GM18505 (cell line): ENCODE measurements at regions not wholly inside any gene's neighbourhood (a gene's known extent, or its start where the extent isn't known, plus 50 kb on each side); places are given as distances from the start of the nearest gene placed in this dataset.
"Not testable (repeated sequence)": the region's sequence is repeated elsewhere in the genome, so short reads cannot be mapped to it uniquely, and the experiment has no call there.

Experiments
- ATAC-seq: cut with Tn5 transposase; IDR thresholded peaks from one replicate; pipeline ENCODE4 v1.9.1; 2021; ENCODE audit not compliant: unreplicated experiment
- POLR2A ChIP-seq: IDR thresholded peaks from 4 replicates; pipeline ENCODE4 v1.6.1; 2011; ENCODE audit warnings: borderline replicate concordance; ENCODE audit not compliant: insufficient read depth, insufficient read length; ENCODE audit errors: extremely low read depth

DNA sequence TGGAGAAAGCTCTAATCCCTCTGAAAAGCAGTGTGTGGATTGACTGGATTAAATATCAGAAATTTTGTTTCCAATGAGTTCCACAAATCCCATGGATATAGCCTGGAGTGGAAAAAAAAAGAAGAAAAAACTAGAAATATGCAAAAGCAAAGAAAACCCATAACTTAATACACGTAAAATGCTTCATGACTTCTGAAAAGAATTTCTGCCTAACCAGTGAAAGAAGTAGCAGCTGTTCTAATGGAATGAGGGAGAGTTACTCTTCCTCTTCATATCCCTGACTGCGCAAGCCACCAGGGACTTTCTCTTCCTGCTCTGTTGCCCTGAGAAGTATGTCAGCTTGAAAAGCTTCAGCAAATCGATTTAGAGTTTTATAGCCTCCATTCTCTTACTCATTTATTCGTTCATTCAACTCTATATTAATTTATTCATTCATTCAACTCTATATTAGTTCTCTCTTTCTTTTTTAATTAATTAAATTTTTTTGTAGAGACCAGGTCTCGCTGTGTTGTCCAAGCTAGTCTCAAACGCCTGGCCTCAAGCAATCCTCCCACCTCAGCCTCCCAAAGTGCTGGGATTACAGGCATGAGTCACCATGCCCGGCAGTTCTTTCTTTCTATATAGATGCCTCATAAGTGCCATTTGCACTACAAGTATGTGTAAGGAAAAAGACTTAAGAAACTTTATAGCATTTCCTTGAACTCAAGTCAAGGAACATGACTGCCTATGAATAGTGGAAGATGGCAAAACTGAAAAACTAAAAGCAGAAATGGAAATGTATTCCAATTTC, 447.3 kb upstream of the NRP1 start:
- no peak for TF ChIP-seq POLR2A
- no peak for ATAC-seq

DNA sequence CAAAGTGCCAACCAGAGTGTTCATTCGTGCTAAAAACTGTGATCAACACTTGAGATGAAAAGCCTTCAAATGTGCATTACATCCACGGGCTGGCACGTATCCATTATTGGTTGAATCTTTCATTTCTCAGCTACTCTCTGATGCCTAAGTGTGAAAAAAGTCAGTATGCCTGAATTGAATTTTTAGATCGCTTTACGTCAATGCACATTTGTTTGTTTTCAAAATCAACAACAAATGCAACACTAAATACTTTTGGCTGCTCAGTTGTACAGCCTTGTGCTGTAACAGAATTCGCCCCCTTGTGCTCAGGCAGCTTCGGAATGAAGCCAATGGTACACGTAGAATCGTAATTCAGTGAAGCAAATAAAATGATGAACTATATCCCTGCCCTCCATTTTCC, 446.5 kb upstream of the NRP1 start:
- TF ChIP-seq POLR2A, result no peak

DNA sequence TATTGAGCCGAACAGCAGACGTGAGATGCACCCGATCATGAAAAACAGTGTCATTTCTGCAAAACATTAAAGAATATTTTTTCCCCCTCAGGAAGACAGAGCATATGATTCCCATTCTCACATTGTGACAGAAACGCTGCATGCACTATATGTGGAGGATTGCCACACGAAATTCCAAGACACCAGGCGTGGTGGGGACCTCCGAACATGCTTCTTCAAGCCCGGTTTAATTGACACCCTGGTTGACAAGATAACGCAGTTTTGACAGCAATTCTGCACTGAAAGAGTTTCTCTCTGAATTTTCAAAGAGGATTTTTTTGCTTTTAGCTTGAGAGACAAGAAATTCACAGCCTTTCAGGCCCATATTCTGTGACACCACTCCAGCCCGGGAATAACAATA, 442.8 kb upstream of the NRP1 start:
- TF ChIP-seq POLR2A, result no peak
- no peak for ATAC-seq

More for the DNA sequence above, 446.5 kb upstream of the NRP1 start:
- ATAC-seq, result no peak

DNA sequence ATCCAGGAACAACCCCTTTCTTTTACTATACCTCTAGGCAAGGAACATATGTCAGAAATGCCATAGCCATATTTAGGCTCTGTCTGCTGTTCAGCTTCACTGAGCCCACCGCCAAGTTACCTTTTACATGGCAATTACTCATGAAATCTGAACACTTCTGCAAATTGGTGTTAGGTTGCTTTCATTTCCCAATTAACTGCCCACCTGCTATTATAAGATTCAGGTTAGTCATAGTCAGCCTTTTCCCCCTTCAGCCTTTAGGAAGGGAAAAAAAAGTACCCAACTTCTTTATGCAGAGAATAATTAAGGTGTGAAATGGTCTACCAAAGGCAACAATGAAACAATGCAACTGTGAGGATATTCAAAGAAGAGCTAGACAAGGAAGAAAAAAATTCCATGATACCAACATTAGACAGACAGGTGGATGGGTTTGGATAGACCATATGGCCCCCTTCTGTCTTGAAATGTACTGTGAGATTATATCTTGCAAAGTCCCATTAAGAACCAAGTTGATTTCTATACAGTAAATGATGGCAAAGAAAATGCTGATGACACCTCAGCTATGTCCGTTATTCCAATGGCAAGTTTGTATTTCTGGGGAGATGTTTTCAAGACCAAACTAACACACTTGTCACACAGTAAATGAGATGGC, 442.1 kb upstream of the NRP1 start:
- TF ChIP-seq POLR2A, result no peak
- ATAC-seq, result no peak

DNA sequence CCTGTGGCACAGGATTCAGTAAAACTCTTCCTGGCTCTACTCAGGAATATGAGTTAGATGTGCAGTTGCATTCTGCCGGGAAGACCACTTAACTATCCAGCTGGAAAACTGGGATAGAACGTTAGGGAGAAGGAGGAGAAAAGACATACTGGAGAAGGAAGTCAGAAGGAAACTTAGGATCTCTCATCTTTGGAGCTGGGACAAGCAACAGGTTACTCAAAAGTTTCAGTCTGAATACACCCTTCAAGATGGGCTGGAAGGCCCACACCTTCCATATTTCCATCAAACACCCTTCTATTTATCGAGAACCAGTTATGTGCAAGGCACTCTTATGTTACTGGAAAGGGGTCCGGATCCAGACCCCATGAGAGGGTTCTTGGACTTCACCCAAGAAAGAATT, 440.4 kb upstream of the NRP1 start:
- no peak for TF ChIP-seq POLR2A
- no peak for ATAC-seq

DNA sequence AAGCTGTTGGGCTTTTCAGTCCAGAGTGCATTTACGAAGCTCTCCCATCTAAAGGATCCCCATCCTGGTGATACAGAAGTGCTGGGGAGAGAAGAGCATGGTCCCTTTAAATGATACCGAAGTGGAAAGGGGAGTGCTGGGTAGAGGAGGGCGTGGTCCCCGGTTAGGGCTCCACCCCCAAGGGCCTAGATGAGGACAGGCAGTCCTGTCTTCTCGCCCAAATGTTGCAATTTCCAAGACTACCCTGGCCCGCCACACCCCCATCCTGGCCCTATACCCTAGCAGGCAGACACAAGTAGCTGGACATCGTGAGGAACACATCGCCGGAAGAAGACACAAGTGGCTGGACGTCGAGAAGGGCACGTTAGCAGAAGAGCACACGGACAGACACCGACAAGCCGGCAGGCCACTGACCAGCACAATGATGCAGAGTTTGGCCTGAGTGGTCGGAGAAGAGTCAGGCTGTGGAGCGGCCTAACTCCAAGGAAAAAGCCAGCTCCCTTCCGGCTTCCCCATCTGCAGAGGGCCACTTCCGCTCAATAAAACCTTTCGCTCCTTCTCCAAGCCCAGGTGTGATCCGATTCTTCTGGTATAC, 439.5 kb upstream of the NRP1 start:
- no peak for ATAC-seq
- no peak for TF ChIP-seq POLR2A

DNA sequence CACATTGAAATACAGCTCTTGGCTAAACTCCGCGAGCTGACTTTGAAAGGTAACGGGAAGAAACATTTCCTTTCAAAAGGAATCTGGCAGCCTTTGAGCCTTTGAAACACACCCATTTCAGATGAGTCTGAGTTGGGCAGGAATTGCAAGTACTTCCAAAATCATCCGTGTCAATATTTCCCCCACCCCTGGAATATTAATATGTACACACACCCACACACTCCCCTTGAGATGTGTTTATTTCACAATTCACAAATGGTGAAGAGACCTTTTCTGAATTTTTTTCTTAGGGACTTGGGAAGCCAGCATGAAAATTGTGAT, 438.7 kb upstream of the NRP1 start:
- no peak for ATAC-seq
- no peak for TF ChIP-seq POLR2A

DNA sequence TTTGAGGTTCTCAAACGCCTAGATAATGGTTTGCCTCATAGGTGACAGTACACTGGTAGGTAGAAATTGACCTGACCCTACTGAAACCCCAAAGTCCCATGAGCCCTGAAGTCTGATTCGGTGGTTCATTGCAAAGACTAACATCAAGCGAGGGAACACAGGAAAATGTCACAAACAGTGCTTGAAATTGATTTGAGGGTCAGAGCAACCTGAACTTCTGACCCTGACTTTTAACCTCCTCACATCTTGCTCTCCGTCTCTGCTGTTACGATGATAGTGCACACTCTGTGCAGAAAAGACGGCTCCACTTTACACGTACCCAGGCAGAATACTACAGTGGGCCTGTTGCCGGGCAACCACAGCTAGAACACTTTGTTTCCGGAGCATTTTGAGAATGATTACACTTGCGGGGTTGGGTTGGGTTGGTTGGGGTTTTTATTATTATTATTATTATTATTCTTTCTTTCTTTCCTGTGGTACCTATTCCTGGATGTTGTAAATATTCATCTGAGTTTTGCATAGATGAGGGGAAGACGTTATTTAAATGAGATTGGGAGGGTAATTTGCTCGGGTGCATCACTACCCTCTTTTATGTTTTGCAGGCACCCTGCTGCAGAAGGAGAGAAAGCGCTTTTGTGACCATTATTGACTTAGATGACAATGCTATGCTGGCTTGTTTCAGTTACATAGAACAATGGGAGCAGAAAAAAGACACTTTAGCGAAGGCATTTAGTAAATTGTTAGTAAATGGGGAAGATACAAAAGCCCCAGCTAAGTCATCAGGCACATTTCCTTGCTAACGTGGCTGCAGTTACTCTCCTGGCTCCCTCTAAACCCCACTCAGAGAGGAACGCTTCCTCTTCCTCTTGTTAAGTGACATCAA, 438.1 kb upstream of the NRP1 start:
- ATAC-seq, result no peak
- TF ChIP-seq POLR2A, result no peak

DNA sequence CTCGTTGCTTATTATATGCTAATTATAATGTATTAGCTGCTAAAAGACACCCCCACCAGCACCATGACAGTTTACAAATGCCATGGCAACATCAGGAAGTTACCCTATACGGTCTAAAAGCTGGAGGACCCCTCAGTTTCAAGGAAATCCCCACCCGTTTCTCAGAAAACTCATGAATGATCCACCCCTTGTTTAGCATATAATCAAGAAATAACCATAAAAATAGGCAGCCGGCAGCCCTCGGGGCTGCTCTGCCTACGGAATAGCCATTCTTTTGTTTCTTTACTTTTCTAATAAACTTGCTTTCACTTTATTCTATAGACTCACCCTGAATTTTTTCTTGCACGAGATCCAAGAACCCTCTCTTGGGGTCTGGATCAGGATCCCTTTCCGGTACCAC, 437.4 kb upstream of the NRP1 start:
- ATAC-seq, result not testable (repeated sequence)

DNA sequence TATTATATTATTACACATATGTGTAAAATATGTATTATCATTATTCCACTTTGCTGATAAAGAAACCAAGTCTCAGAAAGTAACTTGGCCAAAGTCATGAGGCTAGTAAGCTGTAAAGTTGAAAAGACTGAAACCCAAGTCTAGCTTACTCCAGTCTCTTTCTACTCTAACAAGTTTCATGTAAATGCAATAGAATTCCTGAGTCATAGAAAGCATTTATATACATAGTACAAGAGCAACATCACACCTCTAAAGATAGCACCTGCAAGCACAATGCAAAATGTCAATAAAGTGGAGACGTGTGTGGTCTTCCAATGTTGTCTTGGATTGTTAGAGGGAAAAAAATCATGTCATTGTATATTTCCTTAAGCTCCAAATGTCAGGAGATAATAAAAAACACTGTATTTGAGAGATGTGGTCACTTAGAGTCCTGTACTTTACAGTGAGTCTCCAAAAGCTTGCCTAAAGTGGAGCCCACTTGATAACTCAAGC, 430.3 kb upstream of the NRP1 start:
- no peak for ATAC-seq
- no peak for TF ChIP-seq POLR2A

DNA sequence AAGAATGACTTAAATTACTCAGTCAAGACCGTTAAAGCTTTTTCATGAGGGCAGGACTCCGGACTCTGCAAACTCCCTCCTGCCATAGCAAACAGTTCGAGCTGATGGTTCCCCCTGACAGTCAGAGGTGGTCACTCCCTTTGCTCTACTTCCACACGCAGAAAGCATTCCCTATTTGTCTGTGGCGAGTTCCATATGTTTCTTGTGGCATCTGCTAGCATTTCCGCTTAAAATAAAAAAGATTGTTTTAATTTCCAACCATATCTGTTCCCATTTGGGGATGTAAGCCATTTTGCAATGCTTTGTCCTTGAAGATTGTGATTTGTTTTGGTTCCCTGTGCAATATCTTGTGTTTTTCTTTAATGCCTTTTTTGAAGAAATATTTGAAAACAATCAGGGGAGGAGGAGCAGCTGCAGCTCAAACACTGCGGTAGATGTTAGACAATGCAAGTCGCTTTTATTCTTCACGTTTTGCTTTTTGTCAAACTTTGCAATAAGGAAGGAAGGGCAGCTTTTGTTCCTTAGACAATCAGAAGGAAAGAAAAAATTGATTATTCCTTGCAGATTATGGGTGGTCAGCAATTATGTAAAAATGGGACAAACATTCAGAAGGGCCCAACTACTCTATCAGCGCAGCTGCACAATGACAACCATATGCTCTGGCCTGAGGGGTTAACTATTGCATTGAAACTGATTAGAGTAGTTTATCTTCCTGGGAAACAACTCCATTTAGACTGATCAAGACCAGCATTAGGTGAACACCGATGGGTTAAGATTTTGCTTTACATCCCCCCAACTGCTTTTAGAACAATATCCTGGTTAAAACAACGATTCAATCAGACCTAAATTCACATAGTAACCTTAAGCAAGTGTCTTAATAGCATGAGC, 425.8 kb upstream of the NRP1 start:
- TF ChIP-seq POLR2A, result no peak
- no peak for ATAC-seq

DNA sequence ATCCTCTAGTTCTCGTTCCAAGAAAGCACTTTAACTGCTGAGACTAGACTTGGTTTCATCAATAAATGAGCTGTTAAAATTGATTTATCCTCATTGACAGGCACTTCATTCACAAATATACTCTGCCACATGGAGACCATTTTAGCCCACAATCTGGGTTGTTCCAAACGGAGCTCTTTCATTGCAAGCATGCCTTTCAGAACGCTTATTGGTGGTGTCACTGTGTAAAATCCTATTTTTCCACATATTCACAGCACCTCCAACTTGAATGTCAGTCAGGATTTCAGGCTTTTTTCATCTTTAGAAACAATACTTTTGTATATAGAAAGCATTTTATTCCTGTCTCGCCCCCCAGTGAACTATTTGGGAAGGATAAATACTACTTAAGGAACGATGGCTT, 424.7 kb upstream of the NRP1 start:
- no peak for ATAC-seq
- TF ChIP-seq POLR2A, result no peak
